Trophoblast cell (in vitro differentiated cells and primary cell): ENCODE measurements at regions not wholly inside any gene's neighbourhood (a gene's known extent, or its start where the extent isn't known, plus 50 kb on each side); places are given as distances from the start of the nearest gene placed in this dataset.

Source experiments
- DNase-seq, 2 donors: peaks; one replicate each; pipeline ENCODE4 v3.0.0-alpha.2; 2016
- H2AFZ ChIP-seq: 2 replicates; pipeline ENCODE4 v1.6.1; 2013; ENCODE audit warnings: low read length, moderate library complexity, mild to moderate bottlenecking; ENCODE audit not compliant: insufficient read depth, poor library complexity
- H2AK5ac ChIP-seq: 2 replicates; pipeline ENCODE4 v1.6.1; 2013; ENCODE audit warnings: mild to moderate bottlenecking, low read length
- H2BK120ac ChIP-seq: 2 replicates; pipeline ENCODE4 v1.6.1; 2013; ENCODE audit warnings: low read length, mild to moderate bottlenecking, moderate library complexity; ENCODE audit not compliant: insufficient read depth, poor library complexity
- H2BK12ac ChIP-seq: 2 replicates; pipeline ENCODE4 v1.6.1; 2013; ENCODE audit warnings: mild to moderate bottlenecking, low read length, moderate library complexity
- H2BK5ac ChIP-seq: 2 replicates; pipeline ENCODE4 v1.6.1; 2013; ENCODE audit warnings: low read length, low read depth, moderate library complexity, mild to moderate bottlenecking; ENCODE audit not compliant: poor library complexity
- H3K14ac ChIP-seq: 2 replicates; pipeline ENCODE4 v1.6.1; 2013; ENCODE audit warnings: mild to moderate bottlenecking, low read length
- H3K18ac ChIP-seq: 2 replicates; pipeline ENCODE4 v1.6.1; 2013; ENCODE audit warnings: mild to moderate bottlenecking, low read length
- H3K23ac ChIP-seq: 2 replicates; pipeline ENCODE4 v1.6.1; 2013; ENCODE audit warnings: low read length
- H3K27ac ChIP-seq: 2 replicates; pipeline ENCODE4 v1.5.1; 2013; ENCODE audit warnings: low read depth, mild to moderate bottlenecking, inconsistent platforms, low read length, moderate library complexity
- H3K27me3 ChIP-seq: 2 replicates; pipeline ENCODE4 v1.6.1; 2013; ENCODE audit warnings: inconsistent platforms, mild to moderate bottlenecking, low read length, moderate library complexity; ENCODE audit not compliant: insufficient read depth
- H3K36me3 ChIP-seq, 2 experiments: 1 replicate in 1 of 2; 2 replicates in 1 of 2; pipeline ENCODE4 v1.6.1; 2013; ENCODE audit warnings: low read length in 2 of 2, mild to moderate bottlenecking in 2 of 2, moderate library complexity in 1 of 2; ENCODE audit not compliant: insufficient read depth in 2 of 2, control insufficient read depth in 1 of 2
- H3K4ac ChIP-seq: 2 replicates; pipeline ENCODE4 v1.6.1; 2013; ENCODE audit warnings: low read depth, mild to moderate bottlenecking, low read length, moderate library complexity
- H3K4me1 ChIP-seq, 2 experiments: 1 replicate in 1 of 2; 2 replicates in 1 of 2; pipeline ENCODE4 v1.6.1; 2013; ENCODE audit warnings: low read length in 2 of 2, mild to moderate bottlenecking in 2 of 2, moderate library complexity in 1 of 2; ENCODE audit not compliant: insufficient read depth in 2 of 2, control insufficient read depth in 1 of 2
- H3K4me2 ChIP-seq: 2 replicates; pipeline ENCODE4 v1.6.1; 2013; ENCODE audit warnings: inconsistent platforms, mild to moderate bottlenecking, low read length, moderate library complexity
- H3K4me3 ChIP-seq: 2 replicates; pipeline ENCODE4 v1.5.1; 2013; ENCODE audit warnings: mild to moderate bottlenecking, low read depth, low read length, inconsistent platforms
- H3K79me1 ChIP-seq: one replicate; pipeline ENCODE4 v1.6.1; 2013; ENCODE audit warnings: low read length
- H3K79me2 ChIP-seq: 2 replicates; pipeline ENCODE4 v1.6.1; 2013; ENCODE audit warnings: low read length, mild to moderate bottlenecking; ENCODE audit not compliant: control insufficient read depth, insufficient read depth, poor library complexity
- H3K9ac ChIP-seq: 2 replicates; pipeline ENCODE4 v1.6.1; 2013; ENCODE audit warnings: mild to moderate bottlenecking, low read length
- H3K9me3 ChIP-seq: 2 replicates; pipeline ENCODE4 v1.6.1; 2013; ENCODE audit warnings: low read depth, mild to moderate bottlenecking, control low read depth, inconsistent platforms, low read length; ENCODE audit not compliant: insufficient read depth
- H4K12ac ChIP-seq: 2 replicates; pipeline ENCODE4 v1.6.1; 2013; ENCODE audit warnings: low read depth, mild to moderate bottlenecking, low read length, moderate library complexity
- H4K8ac ChIP-seq: 2 replicates; pipeline ENCODE4 v1.6.1; 2013; ENCODE audit warnings: low read depth, mild to moderate bottlenecking, low read length, moderate library complexity
- H4K91ac ChIP-seq: one replicate; pipeline ENCODE4 v1.6.1; 2013; ENCODE audit warnings: low read depth, mild to moderate bottlenecking, low read length, moderate library complexity
- WGBS: extraction: QIAGEN DNeasy Blood & Tissue Kit; methylation state at CpG from one replicate; pipeline ENCODE4 v1.1.7; 2013; ENCODE audit warnings: missing lambda C conversion rate; ENCODE audit not compliant: insufficient read length, insufficient coverage; ENCODE audit errors: extremely low coverage; 5-methylcytosine and 5-hydroxymethylcytosine counted together

DNA sequence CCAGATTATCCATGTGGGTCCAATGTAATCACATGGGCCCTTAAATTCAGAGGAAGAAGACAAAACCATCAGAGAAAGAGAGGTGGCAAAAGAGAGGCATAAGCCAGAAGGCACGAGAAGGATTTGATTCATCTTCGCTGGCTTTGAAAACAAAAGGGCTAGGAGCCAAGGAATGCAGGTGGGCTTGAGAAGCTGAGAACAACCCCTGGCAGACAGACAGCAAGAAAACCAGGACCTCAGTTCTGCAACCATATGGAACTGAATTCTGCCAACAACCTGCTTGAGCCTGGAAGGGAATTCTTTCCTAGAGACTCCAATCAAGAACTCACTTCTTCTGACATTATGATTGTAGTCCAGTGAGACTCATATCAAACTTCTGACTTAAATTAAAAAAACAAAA is 1531.8 kb downstream of the PCDH7 start:
- no peak overlapping the region for H3K14ac ChIP-seq
- H3K4me1 ChIP-seq: no peaks in the 10 kb centered on the region
- no peak overlapping the region for H2BK12ac ChIP-seq
- no peak overlapping the region for H4K12ac ChIP-seq
- no peak overlapping the region for H3K9ac ChIP-seq
- H3K4me3 ChIP-seq: no peak overlapping the region
- H3K27me3 ChIP-seq: no peaks in the 10 kb centered on the region
- H3K4ac ChIP-seq: no peak overlapping the region
- H3K23ac ChIP-seq: peak overlapping the region; percentile 35
- H3K36me3 ChIP-seq: no peaks in the 10 kb centered on the region
- whole genome bisulfite sequencing: no CpG with 5 or more reads among the region's 2 CpGs
- H2BK120ac ChIP-seq: no peak overlapping the region
- DNase-seq: no peak
- H3K27ac ChIP-seq: no peak overlapping the region
- no peak overlapping the region for H4K8ac ChIP-seq
- H2AFZ ChIP-seq: no peak overlapping the region
- no peak overlapping the region for H3K18ac ChIP-seq
- H3K79me1 ChIP-seq: no peaks in the 10 kb centered on the region
- no peaks in the 10 kb centered on the region for H3K9me3 ChIP-seq
- H4K91ac ChIP-seq: no peak overlapping the region
- no peak overlapping the region for H2BK5ac ChIP-seq
- H3K79me2 ChIP-seq: no peaks in the 10 kb centered on the region
- H3K4me2 ChIP-seq: no peak overlapping the region
- H2AK5ac ChIP-seq: no peak overlapping the region

DNA sequence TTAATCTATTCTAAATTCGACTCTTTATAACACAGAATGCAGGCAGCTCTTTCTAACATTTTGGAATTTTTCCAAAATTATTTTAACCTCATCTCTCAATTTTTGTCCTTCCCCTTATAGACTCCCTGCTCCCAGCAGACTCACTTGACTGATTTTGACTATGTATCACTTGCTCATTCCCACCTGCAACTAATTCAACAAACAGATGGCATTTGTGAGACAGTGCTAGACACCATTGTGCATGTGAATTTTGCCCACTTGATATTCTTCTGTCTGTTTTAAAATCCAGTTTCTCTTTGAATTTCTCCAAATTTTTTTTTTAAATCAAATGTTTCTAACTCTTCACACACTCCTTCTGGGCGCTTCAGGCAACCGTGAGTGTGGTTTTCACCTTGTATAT is 1534.0 kb downstream of the PCDH7 start:
- Histone ChIP-seq H2BK12ac (no peak overlapping the region), H3K27me3 (no peaks in the 10 kb centered on the region), H2BK5ac (no peak overlapping the region), H3K9ac (no peak overlapping the region), H3K4me1 (peaks cover 0 to 2% of the 10 kb centered on the region in 2 experiments), H4K91ac (no peak overlapping the region), H3K27ac (no peak overlapping the region), H3K18ac (no peak overlapping the region), H2BK120ac (no peak overlapping the region), H3K14ac (no peak overlapping the region), H3K4me2 (no peak overlapping the region), H2AK5ac (no peak overlapping the region), H3K79me1 (no peaks in the 10 kb centered on the region), H4K8ac (no peak overlapping the region), H3K36me3 (no peaks in the 10 kb centered on the region), H3K4me3 (no peak overlapping the region), H3K9me3 (no peaks in the 10 kb centered on the region), H3K79me2 (no peaks in the 10 kb centered on the region), H3K23ac (no peak overlapping the region), H3K4ac (no peak overlapping the region), H2AFZ (no peak overlapping the region), H4K12ac (no peak overlapping the region)
- no peak for DNase-seq
- WGBS: 100% methylated on average over 1 of the region's 3 CpGs

GRCh38 chr4:32258986-32259385 is 1538.8 kb downstream of the PCDH7 start:
- no peak overlapping the region for H2AK5ac ChIP-seq
- no peak overlapping the region for H3K9ac ChIP-seq
- no peak overlapping the region for H3K4me2 ChIP-seq
- no peak overlapping the region for H3K23ac ChIP-seq
- H4K8ac ChIP-seq: no peak overlapping the region
- H2BK120ac ChIP-seq: no peak overlapping the region
- H3K4me1 ChIP-seq: peaks cover 0 to 2% of the 10 kb centered on the region in 2 experiments
- H2BK5ac ChIP-seq: no peak overlapping the region
- no peak overlapping the region for H4K91ac ChIP-seq
- no peak overlapping the region for H3K27ac ChIP-seq
- H2BK12ac ChIP-seq: no peak overlapping the region
- no peaks in the 10 kb centered on the region for H3K9me3 ChIP-seq
- H3K36me3 ChIP-seq: no peaks in the 10 kb centered on the region
- no peaks in the 10 kb centered on the region for H3K79me2 ChIP-seq
- no peak for DNase-seq
- no peak overlapping the region for H3K18ac ChIP-seq
- no peak overlapping the region for H2AFZ ChIP-seq
- H3K27me3 ChIP-seq: no peaks in the 10 kb centered on the region
- no CpG with 5 or more reads among the region's 2 CpGs for WGBS
- H3K4me3 ChIP-seq: no peak overlapping the region
- no peak overlapping the region for H3K4ac ChIP-seq
- H3K79me1 ChIP-seq: no peaks in the 10 kb centered on the region
- no peak overlapping the region for H3K14ac ChIP-seq
- no peak overlapping the region for H4K12ac ChIP-seq

- Histone ChIP-seq H4K12ac (no peak overlapping the region), H3K4ac (no peak overlapping the region), H3K14ac (no peak overlapping the region), H3K23ac (no peak overlapping the region), H3K4me3 (no peak overlapping the region), H2AFZ (no peak overlapping the region), H3K27me3 (no peaks in the 10 kb centered on the region), H2AK5ac (no peak overlapping the region), H4K8ac (no peak overlapping the region), H3K36me3 (no peaks in the 10 kb centered on the region), H4K91ac (no peak overlapping the region), H3K4me1 (peaks cover 0 to 2% of the 10 kb centered on the region in 2 experiments), H3K27ac (no peak overlapping the region), H3K9ac (no peak overlapping the region), H2BK120ac (no peak overlapping the region), H3K79me2 (no peaks in the 10 kb centered on the region), H2BK5ac (no peak overlapping the region), H3K79me1 (no peaks in the 10 kb centered on the region), H3K9me3 (no peaks in the 10 kb centered on the region), H2BK12ac (no peak overlapping the region), H3K18ac (no peak overlapping the region), H3K4me2 (no peak overlapping the region)
- no CpG with 5 or more reads among the region's 9 CpGs for WGBS
- no peak for DNase-seq
Observed at GRCh38 chr4:32261196-32261595, 1541.0 kb downstream of the PCDH7 start.
